ENCODE measurements at regions not wholly inside any gene's neighbourhood (a gene's known extent, or its start where the extent isn't known, plus 50 kb on each side); places are given as distances from the start of the nearest gene placed in this dataset.

- TF ChIP-seq, protein P1, sequence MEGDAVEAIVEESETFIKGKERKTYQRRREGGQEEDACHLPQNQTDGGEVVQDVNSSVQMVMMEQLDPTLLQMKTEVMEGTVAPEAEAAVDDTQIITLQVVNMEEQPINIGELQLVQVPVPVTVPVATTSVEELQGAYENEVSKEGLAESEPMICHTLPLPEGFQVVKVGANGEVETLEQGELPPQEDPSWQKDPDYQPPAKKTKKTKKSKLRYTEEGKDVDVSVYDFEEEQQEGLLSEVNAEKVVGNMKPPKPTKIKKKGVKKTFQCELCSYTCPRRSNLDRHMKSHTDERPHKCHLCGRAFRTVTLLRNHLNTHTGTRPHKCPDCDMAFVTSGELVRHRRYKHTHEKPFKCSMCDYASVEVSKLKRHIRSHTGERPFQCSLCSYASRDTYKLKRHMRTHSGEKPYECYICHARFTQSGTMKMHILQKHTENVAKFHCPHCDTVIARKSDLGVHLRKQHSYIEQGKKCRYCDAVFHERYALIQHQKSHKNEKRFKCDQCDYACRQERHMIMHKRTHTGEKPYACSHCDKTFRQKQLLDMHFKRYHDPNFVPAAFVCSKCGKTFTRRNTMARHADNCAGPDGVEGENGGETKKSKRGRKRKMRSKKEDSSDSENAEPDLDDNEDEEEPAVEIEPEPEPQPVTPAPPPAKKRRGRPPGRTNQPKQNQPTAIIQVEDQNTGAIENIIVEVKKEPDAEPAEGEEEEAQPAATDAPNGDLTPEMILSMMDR (IDR thresholded peaks at IDR 0.05): no peak
- no peak for TF ChIP-seq POLR2A (IDR thresholded peaks at IDR 0.05)
Measured at GRCh38 chr2:121905201-121905600, 149.8 kb downstream of the TSN start.

All from Peyer's patch (tissue), 4 donors.